ENCODE measurements at regions not wholly inside any gene's neighbourhood (a gene's known extent, or its start where the extent isn't known, plus 50 kb on each side); places are given as distances from the start of the nearest gene placed in this dataset.

DNA sequence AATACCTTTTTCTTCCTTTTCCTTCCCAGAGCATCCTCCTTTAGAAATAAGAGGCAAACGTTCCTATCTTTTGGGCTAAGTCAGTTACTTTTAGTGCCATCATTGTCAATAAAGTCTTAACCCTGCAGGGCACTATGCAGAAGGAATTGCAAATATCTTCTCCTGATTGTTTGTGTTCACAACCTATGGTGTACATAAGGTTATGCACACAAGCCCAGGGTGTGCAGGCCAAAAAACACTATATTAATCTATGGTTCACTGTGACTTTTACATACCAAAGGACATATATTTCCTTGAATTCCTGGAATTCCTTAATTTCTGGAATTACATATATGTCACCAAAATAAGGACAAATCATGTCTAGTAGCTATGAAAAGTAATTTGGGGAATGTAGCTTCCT lies 493.5 kb downstream of the MTRR start:
- ATAC-seq (no peak), DNase-seq (no peak)
- H3K4me3 ChIP-seq: no peak overlapping the region
- no peaks in the 10 kb centered on the region for H3K4me1 ChIP-seq
- intact Hi-C loops (cut with DNase I): no loop called here
- no peaks in the 10 kb centered on the region for H3K36me3 ChIP-seq
- H3K27me3 ChIP-seq: no peaks in the 10 kb centered on the region
- TF ChIP-seq, protein P1, sequence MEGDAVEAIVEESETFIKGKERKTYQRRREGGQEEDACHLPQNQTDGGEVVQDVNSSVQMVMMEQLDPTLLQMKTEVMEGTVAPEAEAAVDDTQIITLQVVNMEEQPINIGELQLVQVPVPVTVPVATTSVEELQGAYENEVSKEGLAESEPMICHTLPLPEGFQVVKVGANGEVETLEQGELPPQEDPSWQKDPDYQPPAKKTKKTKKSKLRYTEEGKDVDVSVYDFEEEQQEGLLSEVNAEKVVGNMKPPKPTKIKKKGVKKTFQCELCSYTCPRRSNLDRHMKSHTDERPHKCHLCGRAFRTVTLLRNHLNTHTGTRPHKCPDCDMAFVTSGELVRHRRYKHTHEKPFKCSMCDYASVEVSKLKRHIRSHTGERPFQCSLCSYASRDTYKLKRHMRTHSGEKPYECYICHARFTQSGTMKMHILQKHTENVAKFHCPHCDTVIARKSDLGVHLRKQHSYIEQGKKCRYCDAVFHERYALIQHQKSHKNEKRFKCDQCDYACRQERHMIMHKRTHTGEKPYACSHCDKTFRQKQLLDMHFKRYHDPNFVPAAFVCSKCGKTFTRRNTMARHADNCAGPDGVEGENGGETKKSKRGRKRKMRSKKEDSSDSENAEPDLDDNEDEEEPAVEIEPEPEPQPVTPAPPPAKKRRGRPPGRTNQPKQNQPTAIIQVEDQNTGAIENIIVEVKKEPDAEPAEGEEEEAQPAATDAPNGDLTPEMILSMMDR (IDR thresholded peaks at IDR 0.05): no peak
- H3K9me3 ChIP-seq: no peaks in the 10 kb centered on the region
- 50 to 52% methylated on average over 1 of the region's 1 CpG for WGBS, 2 donors
- no peak overlapping the region for H3K27ac ChIP-seq

DNA sequence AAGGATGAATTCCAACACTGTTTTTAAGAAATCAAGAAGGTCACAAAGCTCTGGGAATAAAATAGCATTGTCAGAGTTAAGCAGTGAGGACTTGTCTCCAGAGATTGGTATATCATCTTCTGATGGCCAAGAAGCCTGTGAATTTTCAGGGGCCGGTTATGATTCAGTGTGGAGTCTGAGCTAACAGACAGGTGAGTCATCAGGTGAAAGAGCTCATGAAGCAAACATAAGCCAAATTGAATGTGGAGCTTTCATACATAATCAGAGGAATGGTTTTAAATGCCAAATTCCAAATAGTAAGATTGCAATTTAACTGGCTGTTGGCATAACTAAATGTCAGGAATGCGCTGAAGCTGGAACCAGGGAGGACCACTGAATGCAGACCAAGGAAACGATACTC lies 494.2 kb downstream of the MTRR start:
- TF ChIP-seq, protein P1 (IDR thresholded peaks at IDR 0.05): no peak
- WGBS, 2 donors: 83 to 84% methylated on average over 3 of the region's 3 CpGs
- Histone ChIP-seq H3K27ac (no peak overlapping the region), H3K9me3 (no peaks in the 10 kb centered on the region), H3K4me3 (no peak overlapping the region), H3K4me1 (no peaks in the 10 kb centered on the region), H3K27me3 (no peaks in the 10 kb centered on the region), H3K36me3 (no peaks in the 10 kb centered on the region)
- ATAC-seq: no peak
- no peak for DNase-seq
- intact Hi-C loops (cut with DNase I): no loop called here

DNA sequence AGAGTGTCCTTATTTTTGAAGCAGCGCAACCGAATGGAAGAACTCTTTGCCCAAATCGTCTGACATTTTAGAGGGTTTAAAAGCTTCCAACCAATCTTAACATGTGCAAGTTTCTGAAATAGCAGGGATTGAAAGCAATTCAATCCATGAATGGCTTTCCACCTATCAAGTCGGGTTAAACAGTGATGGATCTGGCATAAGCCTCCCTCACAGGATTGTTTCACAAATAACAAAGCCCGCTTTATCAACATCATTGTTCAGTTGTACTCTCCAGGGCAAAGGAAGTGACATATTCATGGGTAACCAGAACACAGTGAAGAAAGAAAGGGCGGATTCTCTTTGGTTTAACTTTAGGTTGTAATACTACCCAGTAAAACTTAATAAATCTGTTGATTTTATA lies 497.3 kb downstream of the MTRR start:
- TF ChIP-seq, protein P1 (IDR thresholded peaks at IDR 0.05): no peak
- peaks cover 0 to 2% (median 0%) of the 10 kb centered on the region in 11 donors for H3K9me3 ChIP-seq
- H3K27ac ChIP-seq: no peak overlapping the region
- no peaks in the 10 kb centered on the region for H3K27me3 ChIP-seq
- DNase-seq (no peak), ATAC-seq (no peak)
- intact Hi-C loops (cut with DNase I): no loop called here
- 65 to 68% methylated on average over 6 of the region's 6 CpGs for WGBS, 2 donors
- no peaks in the 10 kb centered on the region for H3K4me1 ChIP-seq
- no peaks in the 10 kb centered on the region for H3K36me3 ChIP-seq
- no peak overlapping the region for H3K4me3 ChIP-seq

DNA sequence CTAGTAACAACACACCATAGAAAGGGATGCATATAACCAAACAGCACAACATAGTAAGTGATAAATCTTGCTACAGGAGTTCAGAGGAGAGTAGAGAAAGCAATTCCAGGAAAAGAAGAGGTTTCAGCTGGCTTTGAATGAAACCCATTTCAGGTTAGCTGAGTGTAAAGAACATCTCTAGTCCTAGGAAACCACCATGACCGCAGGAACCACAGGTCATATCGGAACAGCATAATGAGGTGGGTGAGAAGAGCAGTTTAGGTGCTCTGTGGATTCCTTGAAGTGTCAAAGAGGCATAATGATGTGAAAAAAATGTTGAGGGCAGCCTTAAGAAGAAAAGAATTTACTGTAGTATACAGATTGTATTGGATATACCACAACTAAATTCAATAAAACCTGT lies 507.5 kb downstream of the MTRR start:
- no peaks in the 10 kb centered on the region for H3K27me3 ChIP-seq
- no peaks in the 10 kb centered on the region for H3K36me3 ChIP-seq
- 72 to 93% methylated on average over 2 of the region's 2 CpGs for WGBS, 2 donors
- peaks cover 0 to 7% (median 0%) of the 10 kb centered on the region in 11 donors for H3K9me3 ChIP-seq
- intact Hi-C loops (cut with DNase I): no loop called here
- TF ChIP-seq, protein P1 (IDR thresholded peaks at IDR 0.05): no peak
- ATAC-seq (no peak), DNase-seq (no peak)
- H3K27ac ChIP-seq: no peak overlapping the region
- H3K4me3 ChIP-seq: no peak overlapping the region
- H3K4me1 ChIP-seq: no peaks in the 10 kb centered on the region

DNA sequence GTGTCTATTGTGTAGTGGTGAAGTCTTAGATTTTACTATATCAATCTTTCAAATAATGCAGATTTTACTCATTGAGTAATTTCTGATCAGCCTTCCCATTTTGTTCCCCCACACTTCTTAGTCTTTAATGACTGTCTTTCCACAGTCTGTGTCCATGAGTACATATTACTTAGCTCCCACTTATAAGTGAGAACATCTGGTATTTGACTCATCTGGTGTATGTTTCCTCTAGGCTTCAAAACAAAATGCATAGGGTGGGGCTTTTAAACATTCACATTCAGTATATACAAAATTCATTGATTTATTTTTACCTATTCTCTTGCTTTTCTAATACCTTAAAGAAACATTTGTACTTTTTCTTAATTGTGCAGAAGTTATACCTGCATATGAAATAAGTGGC lies 513.0 kb downstream of the MTRR start:
- intact Hi-C loops (cut with DNase I): no loop called here
- no peaks in the 10 kb centered on the region for H3K36me3 ChIP-seq
- H3K27me3 ChIP-seq: no peaks in the 10 kb centered on the region
- TF ChIP-seq, protein P1 (IDR thresholded peaks at IDR 0.05): no peak
- H3K4me3 ChIP-seq: no peak overlapping the region
- H3K27ac ChIP-seq: no peak overlapping the region
- DNase-seq (no peak), ATAC-seq (no peak)
- no peaks in the 10 kb centered on the region for H3K4me1 ChIP-seq
- peaks cover 0 to 4% (median 0%) of the 10 kb centered on the region in 11 donors for H3K9me3 ChIP-seq

All from heart right ventricle (tissue), 16 donors.